Peyer's patch (tissue), 4 donors: ENCODE measurements at regions not wholly inside any gene's neighbourhood (a gene's known extent, or its start where the extent isn't known, plus 50 kb on each side); places are given as distances from the start of the nearest gene placed in this dataset.
"Not testable (repeated sequence)": the region's sequence is repeated elsewhere in the genome, so short reads cannot be mapped to it uniquely, and the experiment has no call there.

Source experiments
- DNase-seq, 3 donors: peaks; one replicate each; pipeline ENCODE4 v3.0.0-alpha.2; 2017 to 2019
- H3K27ac ChIP-seq, 4 donors: fragments of 200-600 bp; sonication (generic); one replicate each; pipeline ENCODE4 v1.5.1; 2016 to 2019
- H3K27me3 ChIP-seq, 2 donors: fragments of 200-600 bp; sonication (generic); one replicate each; pipeline ENCODE4 v1.5.1; 2019
- H3K36me3 ChIP-seq, 3 donors: fragments of 200-600 bp; sonication (generic); one replicate each; pipeline ENCODE4 v1.5.1; 2016 to 2019
- H3K4me1 ChIP-seq, 4 donors: fragments of 200-600 bp; sonication (generic); one replicate each; pipeline ENCODE4 v1.5.1; 2016 to 2019
- H3K4me3 ChIP-seq, 4 donors: fragments of 200-600 bp; sonication (generic); 1 replicate in 3 of 4; 2 replicates in 1 of 4; pipeline ENCODE4 v1.5.1; 2016 to 2019; ENCODE audit warnings: mild to moderate bottlenecking in 1 of 4
- H3K9me3 ChIP-seq, 4 donors: fragments of 200-600 bp; sonication (generic); one replicate each; pipeline ENCODE4 v1.5.1; 2016 to 2019; ENCODE audit warnings: mild to moderate bottlenecking in 1 of 4

DNA sequence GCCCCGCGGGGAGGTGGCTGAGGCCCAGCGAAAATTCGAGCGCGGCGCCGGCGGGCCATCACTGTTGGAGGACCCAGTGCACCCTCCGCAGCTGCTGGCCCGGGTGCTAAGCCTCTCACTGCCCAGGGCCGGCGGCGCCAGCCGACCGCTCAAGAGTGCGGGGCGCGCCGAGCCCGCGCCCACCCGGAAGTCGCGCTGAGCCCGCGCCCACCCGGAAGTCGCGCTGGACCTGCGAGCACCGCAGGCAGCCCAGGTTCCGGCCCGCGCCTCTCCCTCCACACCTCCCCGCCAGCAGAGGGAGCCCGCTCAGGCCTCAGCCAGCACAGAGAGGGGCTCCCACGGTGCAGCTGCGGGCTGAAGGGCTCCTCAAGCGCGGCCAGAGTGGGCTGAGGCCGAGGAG, 165.5 kb upstream of the BDP1 start:
- DNase-seq, H3K9me3 ChIP-seq: not testable (repeated sequence)
- peak overlapping the region in 3 of 4 donors; percentile 70 to 77 (median 72) for H3K27ac ChIP-seq

DNA sequence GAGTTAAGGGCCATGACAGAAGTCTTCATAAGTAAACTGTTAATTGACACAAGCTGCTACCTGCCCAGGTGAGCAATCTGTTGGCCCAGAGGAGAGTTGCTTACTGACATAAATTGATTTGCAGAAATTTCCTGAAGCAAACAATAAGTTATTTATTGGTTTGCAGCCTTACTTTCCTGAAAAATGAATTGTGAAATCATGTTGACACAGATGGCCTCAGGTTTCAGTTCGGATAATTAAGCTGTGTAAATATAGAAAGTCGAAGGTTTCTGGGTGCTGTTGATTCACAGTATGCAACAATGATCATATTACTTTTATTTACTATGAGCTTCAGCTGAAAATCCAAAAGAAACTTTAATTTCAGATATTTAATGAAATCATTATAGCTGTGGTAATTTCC, 164.5 kb upstream of the BDP1 start:
- H3K4me3 ChIP-seq, H3K9me3 ChIP-seq, DNase-seq, H3K4me1 ChIP-seq, H3K27ac ChIP-seq, H3K36me3 ChIP-seq, H3K27me3 ChIP-seq: not testable (repeated sequence)

More for the DNA sequence above, 165.5 kb upstream of the BDP1 start:
- not testable (repeated sequence) for H3K36me3 ChIP-seq, H3K27me3 ChIP-seq, H3K4me1 ChIP-seq
- H3K4me3 ChIP-seq, result peak overlapping the region; percentile 22 to 58 (median 38)
